IMR-90 (cell line): ENCODE measurements at regions not wholly inside any gene's neighbourhood (a gene's known extent, or its start where the extent isn't known, plus 50 kb on each side); places are given as distances from the start of the nearest gene placed in this dataset.

Source experiments
- ATAC-seq: fragments of 200-7000 bp; cut with Tn5 transposase; 2 replicates; pipeline ENCODE4 v1.9.1; 2020; ENCODE audit warnings: low read depth, mild to moderate bottlenecking, moderate library complexity
- BruUV-seq: library from RNA; stranded (reverse); fragments of 400-500 nt; replicated peaks from 2 replicates; lab custom pipeline; 2021; lab: Mats Ljungman, UMichigan
- CTCF ChIA-PET: fragments of 300-600 bp; formaldehyde crosslinking; extraction: SDS; loops from one replicate; lab custom pipeline; 2021; ENCODE audit warnings: antibody characterized with exemption; lab: Yijun Ruan, JAX
- POLR2A ChIA-PET: fragments of 300-600 bp; sonication (Branson Sonifier 250); formaldehyde crosslinking; loops from one replicate; lab custom pipeline; 2022; ENCODE audit warnings: antibody characterized with exemption; ENCODE audit not compliant: unreplicated experiment; lab: Charles Lee
- DNase-seq: peaks from one replicate; pipeline ENCODE4 v3.0.0; 2013
- H2AFZ ChIP-seq: replicated peaks from 2 replicates; pipeline ENCODE3; 2013; ENCODE audit warnings: low read length, mild to moderate bottlenecking; ENCODE audit not compliant: poor library complexity
- H2AK5ac ChIP-seq: 2 replicates; pipeline ENCODE4 v1.6.1; 2013; ENCODE audit warnings: low read depth, low read length, inconsistent platforms
- H2AK9ac ChIP-seq: replicated peaks from 2 replicates; pipeline ENCODE3; 2013; ENCODE audit warnings: mild to moderate bottlenecking, low read depth, low read length, moderate library complexity; ENCODE audit not compliant: poor library complexity
- H2BK120ac ChIP-seq: 2 replicates; pipeline ENCODE4 v1.6.1; 2013; ENCODE audit warnings: low read depth, low read length, inconsistent platforms
- H2BK15ac ChIP-seq: 3 replicates; pipeline ENCODE4 v1.6.1; 2013; ENCODE audit warnings: low read depth, low read length, inconsistent platforms
- H2BK20ac ChIP-seq: 2 replicates; pipeline ENCODE4 v1.6.1; 2013; ENCODE audit warnings: low read depth, mild to moderate bottlenecking, inconsistent platforms, low read length, moderate library complexity
- H2BK5ac ChIP-seq: 2 replicates; pipeline ENCODE4 v1.6.1; 2013; ENCODE audit warnings: mild to moderate bottlenecking, low read depth, low read length, inconsistent platforms; ENCODE audit not compliant: poor library complexity, severe bottlenecking
- H3K14ac ChIP-seq: replicated peaks from 2 replicates; pipeline ENCODE4 v1.6.1; 2013; ENCODE audit warnings: low read depth, low read length, inconsistent platforms
- H3K18ac ChIP-seq: 2 replicates; pipeline ENCODE4 v1.6.1; 2013; ENCODE audit warnings: low read depth, low read length, control low read depth
- H3K23ac ChIP-seq: 2 replicates; pipeline ENCODE4 v1.6.1; 2013; ENCODE audit warnings: low read depth, low read length, inconsistent platforms
- H3K27ac ChIP-seq: 2 replicates; pipeline ENCODE4 v1.5.1; 2013; ENCODE audit warnings: mild to moderate bottlenecking, control low read depth, low read length; ENCODE audit not compliant: insufficient read depth
- H3K27me3 ChIP-seq: 2 replicates; pipeline ENCODE4 v1.6.1; 2013; ENCODE audit warnings: low read length; ENCODE audit not compliant: control insufficient read depth, insufficient read depth
- H3K36me3 ChIP-seq: 2 replicates; pipeline ENCODE4 v1.6.1; 2013; ENCODE audit warnings: low read length, mixed read lengths; ENCODE audit not compliant: control insufficient read depth, insufficient read depth
- H3K4ac ChIP-seq: 2 replicates; pipeline ENCODE4 v1.6.1; 2013; ENCODE audit warnings: low read depth, low read length, inconsistent platforms
- H3K4me1 ChIP-seq: 2 replicates; pipeline ENCODE4 v1.6.1; 2013; ENCODE audit warnings: low read length, mixed read lengths; ENCODE audit not compliant: control insufficient read depth, insufficient read depth
- H3K4me2 ChIP-seq: 2 replicates; pipeline ENCODE4 v1.6.1; 2013; ENCODE audit warnings: low read depth, mild to moderate bottlenecking, control low read depth, low read length, moderate library complexity
- H3K4me3 ChIP-seq: 2 replicates; pipeline ENCODE4 v1.5.1; 2013; ENCODE audit warnings: low read depth, mild to moderate bottlenecking, control low read depth, low read length, moderate library complexity; ENCODE audit not compliant: insufficient read depth
- H3K56ac ChIP-seq: 2 replicates; pipeline ENCODE4 v1.6.1; 2013; ENCODE audit warnings: low read length, inconsistent platforms; ENCODE audit not compliant: insufficient read depth; ENCODE audit errors: extremely low read depth
- H3K79me1 ChIP-seq, 2 experiments: 2 replicates each; pipeline ENCODE4 v1.6.1; 2013; ENCODE audit warnings: low read length in 2 of 2, inconsistent platforms in 1 of 2, low read depth in 1 of 2
- H3K9ac ChIP-seq: 2 replicates; pipeline ENCODE4 v1.6.1; 2013; ENCODE audit warnings: low read depth, low read length, control low read depth
- H3K9me1 ChIP-seq: 2 replicates; pipeline ENCODE4 v1.6.1; 2013; ENCODE audit warnings: low read length, inconsistent platforms; ENCODE audit not compliant: insufficient read depth
- H3K9me3 ChIP-seq: 2 replicates; pipeline ENCODE4 v1.6.1; 2013; ENCODE audit warnings: low read length; ENCODE audit not compliant: control insufficient read depth, insufficient read depth
- H4K20me1 ChIP-seq: 2 replicates; pipeline ENCODE4 v1.6.1; 2013; ENCODE audit warnings: low read length, inconsistent platforms; ENCODE audit not compliant: insufficient read depth
- H4K5ac ChIP-seq: 2 replicates; pipeline ENCODE4 v1.6.1; 2013; ENCODE audit warnings: mild to moderate bottlenecking, low read depth, low read length, control low read depth
- H4K8ac ChIP-seq, 2 experiments: 2 replicates each; pipeline ENCODE4 v1.6.1; 2013; ENCODE audit warnings: low read depth in 2 of 2, low read length in 2 of 2, control low read depth in 1 of 2, inconsistent platforms in 1 of 2
- H4K91ac ChIP-seq: 2 replicates; pipeline ENCODE4 v1.6.1; 2013; ENCODE audit warnings: low read depth, low read length, inconsistent platforms; ENCODE audit not compliant: insufficient read depth
- BHLHE40 ChIP-seq: fragments of 150-350 bp; IDR thresholded peaks from 2 replicates; pipeline ENCODE4 v1.6.1; 2016; ENCODE audit warnings: mild to moderate bottlenecking, low read depth, low read length
- CHD1 ChIP-seq: IDR thresholded peaks from 2 replicates; pipeline ENCODE4 v1.6.1; 2012; ENCODE audit warnings: low read depth, low read length, improper control_type of control experiment
- FOS ChIP-seq: fragments of 150-350 bp; IDR thresholded peaks from 2 replicates; pipeline ENCODE4 v1.6.1; 2016; ENCODE audit warnings: low read depth, low read length
- MAFK ChIP-seq: IDR thresholded peaks from 2 replicates; pipeline ENCODE4 v1.6.1; 2012; ENCODE audit warnings: low read depth, low read length, improper control_type of control experiment
- POLR2A ChIP-seq: IDR thresholded peaks from 2 replicates; pipeline ENCODE4 v1.6.1; 2012; ENCODE audit warnings: mild to moderate bottlenecking, low read depth, low read length
- RFX5 ChIP-seq: IDR thresholded peaks from 2 replicates; pipeline ENCODE4 v1.8.0; 2012; ENCODE audit warnings: low read depth, mild to moderate bottlenecking, low read length, moderate library complexity
- WGBS, 2 experiments: methylation state at CpG; one replicate each; pipeline versions ENCODE4 v1.1.5 to v1.1.7; 2013; ENCODE audit warnings: missing lambda C conversion rate in 2 of 2; ENCODE audit not compliant: insufficient read length in 1 of 2; ENCODE audit errors: extremely low coverage in 2 of 2; 5-methylcytosine and 5-hydroxymethylcytosine counted together
- dilution Hi-C: fragments of 300-500 bp; cut with HindIII; formaldehyde crosslinking; loops from one replicate; pipeline ENCODE4 v1.14.3; 2018; ENCODE audit warnings: low sequenced_read_pairs; ENCODE audit not compliant: unreplicated experiment
- in situ Hi-C: fragments of 300-500 bp; cut with MboI; formaldehyde crosslinking; loops from 3 replicates; pipeline ENCODE4 v1.14.3; 2019; ENCODE audit warnings: low sequenced_read_pairs, inconsistent platforms, mixed read lengths
- intact Hi-C: fragments of 100-400 bp; cut with micrococcal nuclease; formaldehyde crosslinking; loops from 2 replicates; pipeline ENCODE4 v1.10.0; 2022
- TF ChIP-seq, protein P1 (sequence below): conservative IDR thresholded peaks from 2 replicates; pipeline ENCODE4 v1.5.1; 2012; ENCODE audit warnings: mild to moderate bottlenecking, low read depth, low read length, improper control_type of control experiment
- TF ChIP-seq, protein P2 (sequence below): fragments of 150-350 bp; IDR thresholded peaks from 2 replicates; pipeline ENCODE4 v1.6.1; 2017; ENCODE audit warnings: mild to moderate bottlenecking, antibody characterized with exemption, low read length, low read depth

DNA sequence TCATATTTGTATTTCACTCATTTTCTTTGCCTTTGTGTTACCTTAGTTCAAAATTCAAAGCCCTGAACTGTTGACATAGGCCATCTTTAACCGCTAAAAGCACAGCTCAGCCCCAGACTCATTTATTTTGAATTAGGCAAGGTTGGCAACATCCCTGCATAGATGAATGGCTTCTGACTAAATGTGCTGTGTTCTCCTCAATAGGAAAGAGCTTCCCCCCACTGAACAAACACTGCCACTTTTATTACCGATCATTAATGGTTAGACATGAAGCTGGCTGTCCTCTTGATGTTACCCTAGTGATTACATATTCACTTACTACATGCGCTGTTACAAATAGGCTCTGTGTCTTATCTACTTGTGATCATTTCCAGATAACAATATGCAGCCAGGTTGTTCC lies 170.7 kb downstream of the ADCYAP1 start:
- no peak for ATAC-seq
- DNase-seq = no peak
- Histone ChIP-seq H3K18ac (no peak overlapping the region), H3K4ac (no peak overlapping the region), H3K23ac (no peak overlapping the region), H3K4me3 (no peak overlapping the region), H3K27me3 (no peaks in the 10 kb centered on the region), H4K91ac (no peak overlapping the region), H3K9ac (no peak overlapping the region), H4K8ac (no peak overlapping the region), H4K20me1 (no peaks in the 10 kb centered on the region), H3K4me2 (no peak overlapping the region), H3K4me1 (no peaks in the 10 kb centered on the region), H3K27ac (no peak overlapping the region), H3K56ac (no peak overlapping the region), H4K5ac (no peak overlapping the region), H3K36me3 (no peaks in the 10 kb centered on the region), H3K9me3 (peaks cover 5% of the 10 kb centered on the region), H2AFZ (no peak overlapping the region), H2BK5ac (no peak overlapping the region), H2BK120ac (no peak overlapping the region), H3K79me1 (no peaks in the 10 kb centered on the region), H3K9me1 (no peaks in the 10 kb centered on the region), H3K14ac (no peak overlapping the region), H2AK5ac (no peak overlapping the region), H2AK9ac (no peak overlapping the region), H2BK20ac (no peak overlapping the region), H2BK15ac (no peak overlapping the region)
- POLR2A ChIA-PET = no interaction called here
- TF ChIP-seq BHLHE40 (no peak), FOS (no peak), POLR2A (no peak), MAFK (no peak), CHD1 (no peak), RFX5 (no peak)
- TF ChIP-seq, protein P1, sequence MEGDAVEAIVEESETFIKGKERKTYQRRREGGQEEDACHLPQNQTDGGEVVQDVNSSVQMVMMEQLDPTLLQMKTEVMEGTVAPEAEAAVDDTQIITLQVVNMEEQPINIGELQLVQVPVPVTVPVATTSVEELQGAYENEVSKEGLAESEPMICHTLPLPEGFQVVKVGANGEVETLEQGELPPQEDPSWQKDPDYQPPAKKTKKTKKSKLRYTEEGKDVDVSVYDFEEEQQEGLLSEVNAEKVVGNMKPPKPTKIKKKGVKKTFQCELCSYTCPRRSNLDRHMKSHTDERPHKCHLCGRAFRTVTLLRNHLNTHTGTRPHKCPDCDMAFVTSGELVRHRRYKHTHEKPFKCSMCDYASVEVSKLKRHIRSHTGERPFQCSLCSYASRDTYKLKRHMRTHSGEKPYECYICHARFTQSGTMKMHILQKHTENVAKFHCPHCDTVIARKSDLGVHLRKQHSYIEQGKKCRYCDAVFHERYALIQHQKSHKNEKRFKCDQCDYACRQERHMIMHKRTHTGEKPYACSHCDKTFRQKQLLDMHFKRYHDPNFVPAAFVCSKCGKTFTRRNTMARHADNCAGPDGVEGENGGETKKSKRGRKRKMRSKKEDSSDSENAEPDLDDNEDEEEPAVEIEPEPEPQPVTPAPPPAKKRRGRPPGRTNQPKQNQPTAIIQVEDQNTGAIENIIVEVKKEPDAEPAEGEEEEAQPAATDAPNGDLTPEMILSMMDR = no peak
- TF ChIP-seq, protein P2, sequence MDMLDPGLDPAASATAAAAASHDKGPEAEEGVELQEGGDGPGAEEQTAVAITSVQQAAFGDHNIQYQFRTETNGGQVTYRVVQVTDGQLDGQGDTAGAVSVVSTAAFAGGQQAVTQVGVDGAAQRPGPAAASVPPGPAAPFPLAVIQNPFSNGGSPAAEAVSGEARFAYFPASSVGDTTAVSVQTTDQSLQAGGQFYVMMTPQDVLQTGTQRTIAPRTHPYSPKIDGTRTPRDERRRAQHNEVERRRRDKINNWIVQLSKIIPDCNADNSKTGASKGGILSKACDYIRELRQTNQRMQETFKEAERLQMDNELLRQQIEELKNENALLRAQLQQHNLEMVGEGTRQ = no peak
- CTCF ChIA-PET = interaction anchor here (0.5 kb wide), 1 partner anchor 820 kb away, joined by 4 read pairs; no protein-coding TSS in a partner anchor
- intact Hi-C loops (no loop called here), dilution Hi-C loops (no loop called here), in situ Hi-C loops (no loop called here)
- no TSS peak for BruUV-seq
- WGBS, 2 experiments = no CpG with 5 or more reads among the region's 3 CpGs
